ENCODE measurements at regions not wholly inside any gene's neighbourhood (a gene's known extent, or its start where the extent isn't known, plus 50 kb on each side); places are given as distances from the start of the nearest gene placed in this dataset.

GRCh38 chr7:15938115-15938514 lies 251.6 kb upstream of the MEOX2 start:
- H3K27ac ChIP-seq: no peak overlapping the region
- no peaks in the 10 kb centered on the region for H3K9me3 ChIP-seq
- intact Hi-C loops (cut with DNase I; ENCODE audit: low total_unique reads): loop anchor here (10.0 kb wide), 1 partner anchor 1597 kb away; no protein-coding TSS in a partner anchor
- H3K4me1 ChIP-seq: no peaks in the 10 kb centered on the region
- no peak for TF ChIP-seq CTCF (IDR thresholded peaks at IDR 0.05)
- no peak overlapping the region for H3K4me3 ChIP-seq
- DNase-seq: no peak
- H3K36me3 ChIP-seq: no peaks in the 10 kb centered on the region
- H3K27me3 ChIP-seq: no peaks in the 10 kb centered on the region

GRCh38 chr7:15937571-15937970 lies 251.1 kb upstream of the MEOX2 start:
- H3K4me3 ChIP-seq: no peak overlapping the region
- TF ChIP-seq CTCF (IDR thresholded peaks at IDR 0.05): no peak
- no peaks in the 10 kb centered on the region for H3K36me3 ChIP-seq
- H3K27me3 ChIP-seq: no peaks in the 10 kb centered on the region
- H3K9me3 ChIP-seq: no peaks in the 10 kb centered on the region
- intact Hi-C loops (cut with DNase I; ENCODE audit: low total_unique reads): loop anchor here (10.0 kb wide), 1 partner anchor 1597 kb away; no protein-coding TSS in a partner anchor
- H3K27ac ChIP-seq: no peak overlapping the region
- no peaks in the 10 kb centered on the region for H3K4me1 ChIP-seq
- no peak for DNase-seq

GRCh38 chr7:15936991-15937390 lies 250.5 kb upstream of the MEOX2 start:
- no peak for TF ChIP-seq CTCF (IDR thresholded peaks at IDR 0.05)
- no peaks in the 10 kb centered on the region for H3K36me3 ChIP-seq
- intact Hi-C loops (cut with DNase I; ENCODE audit: low total_unique reads): loop anchor here (10.0 kb wide), 1 partner anchor 1598 kb away; no protein-coding TSS in a partner anchor
- no peak overlapping the region for H3K4me3 ChIP-seq
- no peak for DNase-seq
- H3K27ac ChIP-seq: no peak overlapping the region
- H3K4me1 ChIP-seq: no peaks in the 10 kb centered on the region
- no peaks in the 10 kb centered on the region for H3K27me3 ChIP-seq
- H3K9me3 ChIP-seq: no peaks in the 10 kb centered on the region

GRCh38 chr7:15932318-15932717 lies 245.8 kb upstream of the MEOX2 start:
- H3K27ac ChIP-seq: no peak overlapping the region
- H3K36me3 ChIP-seq: no peaks in the 10 kb centered on the region
- TF ChIP-seq CTCF (IDR thresholded peaks at IDR 0.05): no peak
- DNase-seq: no peak
- no peak overlapping the region for H3K4me3 ChIP-seq
- no peaks in the 10 kb centered on the region for H3K4me1 ChIP-seq
- intact Hi-C loops (cut with DNase I; ENCODE audit: low total_unique reads): loop anchor here (10.0 kb wide), 1 partner anchor 1602 kb away; no protein-coding TSS in a partner anchor
- H3K27me3 ChIP-seq: no peaks in the 10 kb centered on the region
- peaks cover 0 to 1% (median 0%) of the 10 kb centered on the region in 3 donors for H3K9me3 ChIP-seq

GRCh38 chr7:15929411-15929810 lies 242.9 kb upstream of the MEOX2 start:
- Histone ChIP-seq H3K4me1 (no peaks in the 10 kb centered on the region), H3K27ac (no peak overlapping the region), H3K27me3 (no peaks in the 10 kb centered on the region), H3K36me3 (no peaks in the 10 kb centered on the region), H3K9me3 (peaks cover 0 to 11% (median 0%) of the 10 kb centered on the region in 3 donors), H3K4me3 (no peak overlapping the region)
- no peak for DNase-seq
- no peak for TF ChIP-seq CTCF (IDR thresholded peaks at IDR 0.05)
- intact Hi-C loops (cut with DNase I; ENCODE audit: low total_unique reads): no loop called here

- DNase-seq: no peak
- Histone ChIP-seq H3K9me3 (peaks cover 0 to 11% (median 0%) of the 10 kb centered on the region in 3 donors), H3K36me3 (no peaks in the 10 kb centered on the region), H3K27ac (no peak overlapping the region), H3K4me1 (peaks cover 0 to 12% (median 0%) of the 10 kb centered on the region in 4 donors), H3K27me3 (no peaks in the 10 kb centered on the region), H3K4me3 (no peak overlapping the region)
- TF ChIP-seq CTCF (IDR thresholded peaks at IDR 0.05): no peak
- intact Hi-C loops (cut with DNase I; ENCODE audit: low total_unique reads): no loop called here
These were observed 239.1 kb upstream of the MEOX2 start for GRCh38 chr7:15925608-15926007.

Data from tibial artery (tissue), 4 donors.